ENCODE measurements at regions not wholly inside any gene's neighbourhood (a gene's known extent, or its start where the extent isn't known, plus 50 kb on each side); places are given as distances from the start of the nearest gene placed in this dataset.

- no peak for DNase-seq
Measured at GRCh38 chr10:28812384-28813372, 135.4 kb downstream of the BAMBI start.

GRCh38 chr10:28815681-28816080, 138.4 kb downstream of the BAMBI start:
- DNase-seq: no peak

GRCh38 chr10:28822719-28823464, 145.6 kb downstream of the BAMBI start:
- no peak for DNase-seq

GRCh38 chr10:28823501-28824075, 146.3 kb downstream of the BAMBI start:
- DNase-seq: no peak

- DNase-seq: no peak
Measured at GRCh38 chr10:28833313-28833712, 156.0 kb downstream of the BAMBI start.

GRCh38 chr10:28836435-28836743, 159.1 kb downstream of the BAMBI start:
- no peak for DNase-seq

- DNase-seq: no peak
Measured at GRCh38 chr10:28837613-28838390, 160.5 kb downstream of the BAMBI start.

- no peak for DNase-seq
Measured at GRCh38 chr10:28838908-28839307, 161.6 kb downstream of the BAMBI start.

GRCh38 chr10:28839600-28840007, 162.3 kb downstream of the BAMBI start:
- DNase-seq: no peak

- DNase-seq: no peak
Measured at GRCh38 chr10:28840202-28840601, 162.9 kb downstream of the BAMBI start.

GRCh38 chr10:28840971-28841370, 163.7 kb downstream of the BAMBI start:
- no peak for DNase-seq

GRCh38 chr10:28841625-28842024, 164.3 kb downstream of the BAMBI start:
- no peak for DNase-seq

- DNase-seq: no peak
Measured at GRCh38 chr10:28842321-28842720, 165.0 kb downstream of the BAMBI start.

- DNase-seq: no peak
Measured at GRCh38 chr10:28845009-28845682, 167.8 kb downstream of the BAMBI start.

GRCh38 chr10:28849309-28849708, 172.0 kb downstream of the BAMBI start:
- no peak for DNase-seq

GRCh38 chr10:28849821-28850220, 172.5 kb downstream of the BAMBI start:
- DNase-seq: no peak

GRCh38 chr10:28850784-28851183, 173.5 kb downstream of the BAMBI start:
- DNase-seq: no peak

GRCh38 chr10:28853195-28853594, 175.9 kb downstream of the BAMBI start:
- DNase-seq: no peak

GRCh38 chr10:28857164-28857563, 179.8 kb downstream of the BAMBI start:
- no peak for DNase-seq

- no peak for DNase-seq
Measured at GRCh38 chr10:28858646-28859045, 181.3 kb downstream of the BAMBI start.

GRCh38 chr10:28859791-28860190, 182.5 kb downstream of the BAMBI start:
- DNase-seq: no peak

GRCh38 chr10:28862219-28862618, 184.9 kb downstream of the BAMBI start:
- DNase-seq: no peak

Data from right hindlimb (tissue), 1 donor.